ENCODE measurements at regions not wholly inside any gene's neighbourhood (a gene's known extent, or its start where the extent isn't known, plus 50 kb on each side); places are given as distances from the start of the nearest gene placed in this dataset.

DNA sequence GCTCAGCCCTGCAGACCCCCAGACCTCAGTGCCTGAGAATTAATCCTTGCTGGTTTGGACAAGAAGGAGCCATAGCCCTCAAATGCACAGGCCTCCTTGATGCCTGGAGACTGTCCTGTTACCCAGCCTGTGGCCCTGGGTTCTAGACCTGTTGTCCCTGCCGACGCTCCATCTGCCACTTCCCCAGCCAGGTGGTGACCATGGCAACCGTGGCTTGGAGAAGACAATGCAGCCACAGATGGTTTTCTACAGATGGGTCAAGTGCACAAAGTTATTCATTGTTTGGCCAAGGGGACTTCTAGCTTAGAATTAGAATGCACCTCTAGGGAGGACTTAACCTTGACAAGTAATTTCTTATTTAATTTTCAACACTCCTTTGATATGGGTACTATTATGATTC lies 297.1 kb downstream of the UACA start:
- ATAC-seq, result no peak
- H3K36me3 ChIP-seq (ENCODE audit: control insufficient read depth in 1 of 2, insufficient read depth in 2 of 2, low read length in 2 of 2), result no peaks in the 10 kb centered on the region
- no peaks in the 10 kb centered on the region for H3K79me2 ChIP-seq (ENCODE audit: insufficient read depth, low read length)
- H4K20me1 ChIP-seq (ENCODE audit: insufficient read depth), result no peaks in the 10 kb centered on the region
- intact Hi-C loops (cut with micrococcal nuclease), result loop anchor here (2.0 to 5.0 kb wide), 2 partner anchors 738 to 889 kb away; no protein-coding TSS in a partner anchor
- no peaks in the 10 kb centered on the region for H3K4me1 ChIP-seq (ENCODE audit: control insufficient read depth in 1 of 2, insufficient read depth in 2 of 2, low read length in 2 of 2)
- ChIA-PET RAD21 (ENCODE audit: low non-redundant PET in 1 of 2, low total read pairs in 2 of 2, uncharacterized antibody in 2 of 2, unreplicated experiment in 2 of 2) (interaction anchor here in 1 of 2 experiments (0.6 kb wide), 1 partner anchor 724 kb away, joined by 3 read pairs; no protein-coding TSS in a partner anchor), CTCF (interaction anchor here (1.2 to 3.1 kb wide), 9 partner anchors 8 to 990 kb away, joined by 3 to 19 read pairs (median 6); no protein-coding TSS in a partner anchor), POLR2A (no interaction called here)
- no TSS peak for BruUV-seq (replicated peaks)
- no peak overlapping the region for H3K4me3 ChIP-seq (replicated peaks in 1 of 2; ENCODE audit: low read depth in 1 of 2, low read length in 2 of 2)
- no peak overlapping the region for H3K4me2 ChIP-seq (ENCODE audit: low read length)
- no peak overlapping the region for H3K27ac ChIP-seq (ENCODE audit: low read depth, low read length)
- no peak for DNase-seq (ENCODE audit: low read depth, low spot score)
- no peak overlapping the region for H2AFZ ChIP-seq (ENCODE audit: low read depth, low read length, poor library complexity, severe bottlenecking)
- H3K9me3 ChIP-seq (ENCODE audit: control insufficient read depth in 1 of 2, insufficient read depth in 1 of 2, low read depth in 1 of 2, low read length in 2 of 2), result no peaks in the 10 kb centered on the region
- no peaks in the 10 kb centered on the region for H3K9me2 ChIP-seq (ENCODE audit: insufficient read depth)
- no peak overlapping the region for H3K9ac ChIP-seq (ENCODE audit: low read length)
- peaks cover 5% of the 10 kb centered on the region; the same call in 1 of the 2 replicates for H3K27me3 ChIP-seq (ENCODE audit: insufficient read depth, low read length)
- no peak for TF ChIP-seq YY1 (IDR thresholded peaks at IDR 0.05; ENCODE audit: extremely low read depth, insufficient replicate concordance, low read depth, low read length)
- TF ChIP-seq, protein P1, sequence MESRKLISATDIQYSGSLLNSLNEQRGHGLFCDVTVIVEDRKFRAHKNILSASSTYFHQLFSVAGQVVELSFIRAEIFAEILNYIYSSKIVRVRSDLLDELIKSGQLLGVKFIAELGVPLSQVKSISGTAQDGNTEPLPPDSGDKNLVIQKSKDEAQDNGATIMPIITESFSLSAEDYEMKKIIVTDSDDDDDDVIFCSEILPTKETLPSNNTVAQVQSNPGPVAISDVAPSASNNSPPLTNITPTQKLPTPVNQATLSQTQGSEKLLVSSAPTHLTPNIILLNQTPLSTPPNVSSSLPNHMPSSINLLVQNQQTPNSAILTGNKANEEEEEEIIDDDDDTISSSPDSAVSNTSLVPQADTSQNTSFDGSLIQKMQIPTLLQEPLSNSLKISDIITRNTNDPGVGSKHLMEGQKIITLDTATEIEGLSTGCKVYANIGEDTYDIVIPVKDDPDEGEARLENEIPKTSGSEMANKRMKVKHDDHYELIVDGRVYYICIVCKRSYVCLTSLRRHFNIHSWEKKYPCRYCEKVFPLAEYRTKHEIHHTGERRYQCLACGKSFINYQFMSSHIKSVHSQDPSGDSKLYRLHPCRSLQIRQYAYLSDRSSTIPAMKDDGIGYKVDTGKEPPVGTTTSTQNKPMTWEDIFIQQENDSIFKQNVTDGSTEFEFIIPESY (IDR thresholded peaks at IDR 0.05; ENCODE audit: extremely low read depth, insufficient replicate concordance, low read length), result no peak
- no peak for TF ChIP-seq SRF (IDR thresholded peaks at IDR 0.05; ENCODE audit: low read depth)
- TF ChIP-seq POLR2A (IDR thresholded peaks at IDR 0.05; ENCODE audit: borderline replicate concordance, extremely low read depth, insufficient read depth, insufficient read length), result no peak
- no peak for TF ChIP-seq ELF1 (IDR thresholded peaks at IDR 0.05; ENCODE audit: borderline replicate concordance, low read depth)
- no peak for TF ChIP-seq JUND (IDR thresholded peaks at IDR 0.05)
- TF ChIP-seq POLR2AphosphoS5 (IDR thresholded peaks at IDR 0.05; ENCODE audit: low read depth, low read length), result no peak
- no peak for TF ChIP-seq ZFX (IDR thresholded peaks at IDR 0.05)
- TF ChIP-seq ZNF274 (IDR thresholded peaks at IDR 0.05; ENCODE audit: low read depth, low read length), result no peak
- TF ChIP-seq SP1 (IDR thresholded peaks at IDR 0.05; ENCODE audit: low read depth), result no peak
- no peak for TF ChIP-seq RAD21 (IDR thresholded peaks at IDR 0.05; ENCODE audit: low read depth)
- TF ChIP-seq, protein P2, sequence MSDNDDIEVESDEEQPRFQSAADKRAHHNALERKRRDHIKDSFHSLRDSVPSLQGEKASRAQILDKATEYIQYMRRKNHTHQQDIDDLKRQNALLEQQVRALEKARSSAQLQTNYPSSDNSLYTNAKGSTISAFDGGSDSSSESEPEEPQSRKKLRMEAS (IDR thresholded peaks at IDR 0.05), result no peak
- TF ChIP-seq CEBPB (IDR thresholded peaks at IDR 0.05; ENCODE audit: low read depth), result no peak
- TF ChIP-seq EGR1 (IDR thresholded peaks at IDR 0.05; ENCODE audit: low read depth), result no peak
- no peak for TF ChIP-seq FOSL1 (IDR thresholded peaks at IDR 0.05; ENCODE audit: low read depth)
- TF ChIP-seq, protein P3, sequence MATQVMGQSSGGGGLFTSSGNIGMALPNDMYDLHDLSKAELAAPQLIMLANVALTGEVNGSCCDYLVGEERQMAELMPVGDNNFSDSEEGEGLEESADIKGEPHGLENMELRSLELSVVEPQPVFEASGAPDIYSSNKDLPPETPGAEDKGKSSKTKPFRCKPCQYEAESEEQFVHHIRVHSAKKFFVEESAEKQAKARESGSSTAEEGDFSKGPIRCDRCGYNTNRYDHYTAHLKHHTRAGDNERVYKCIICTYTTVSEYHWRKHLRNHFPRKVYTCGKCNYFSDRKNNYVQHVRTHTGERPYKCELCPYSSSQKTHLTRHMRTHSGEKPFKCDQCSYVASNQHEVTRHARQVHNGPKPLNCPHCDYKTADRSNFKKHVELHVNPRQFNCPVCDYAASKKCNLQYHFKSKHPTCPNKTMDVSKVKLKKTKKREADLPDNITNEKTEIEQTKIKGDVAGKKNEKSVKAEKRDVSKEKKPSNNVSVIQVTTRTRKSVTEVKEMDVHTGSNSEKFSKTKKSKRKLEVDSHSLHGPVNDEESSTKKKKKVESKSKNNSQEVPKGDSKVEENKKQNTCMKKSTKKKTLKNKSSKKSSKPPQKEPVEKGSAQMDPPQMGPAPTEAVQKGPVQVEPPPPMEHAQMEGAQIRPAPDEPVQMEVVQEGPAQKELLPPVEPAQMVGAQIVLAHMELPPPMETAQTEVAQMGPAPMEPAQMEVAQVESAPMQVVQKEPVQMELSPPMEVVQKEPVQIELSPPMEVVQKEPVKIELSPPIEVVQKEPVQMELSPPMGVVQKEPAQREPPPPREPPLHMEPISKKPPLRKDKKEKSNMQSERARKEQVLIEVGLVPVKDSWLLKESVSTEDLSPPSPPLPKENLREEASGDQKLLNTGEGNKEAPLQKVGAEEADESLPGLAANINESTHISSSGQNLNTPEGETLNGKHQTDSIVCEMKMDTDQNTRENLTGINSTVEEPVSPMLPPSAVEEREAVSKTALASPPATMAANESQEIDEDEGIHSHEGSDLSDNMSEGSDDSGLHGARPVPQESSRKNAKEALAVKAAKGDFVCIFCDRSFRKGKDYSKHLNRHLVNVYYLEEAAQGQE (IDR thresholded peaks at IDR 0.05; ENCODE audit: low read depth), result no peak
- TF ChIP-seq, protein P4, sequence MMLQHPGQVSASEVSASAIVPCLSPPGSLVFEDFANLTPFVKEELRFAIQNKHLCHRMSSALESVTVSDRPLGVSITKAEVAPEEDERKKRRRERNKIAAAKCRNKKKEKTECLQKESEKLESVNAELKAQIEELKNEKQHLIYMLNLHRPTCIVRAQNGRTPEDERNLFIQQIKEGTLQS (IDR thresholded peaks at IDR 0.05), result no peak
- no peak for TF ChIP-seq EZH2 (IDR thresholded peaks at IDR 0.05)
